ENCODE measurements at regions not wholly inside any gene's neighbourhood (a gene's known extent, or its start where the extent isn't known, plus 50 kb on each side); places are given as distances from the start of the nearest gene placed in this dataset.

DNA sequence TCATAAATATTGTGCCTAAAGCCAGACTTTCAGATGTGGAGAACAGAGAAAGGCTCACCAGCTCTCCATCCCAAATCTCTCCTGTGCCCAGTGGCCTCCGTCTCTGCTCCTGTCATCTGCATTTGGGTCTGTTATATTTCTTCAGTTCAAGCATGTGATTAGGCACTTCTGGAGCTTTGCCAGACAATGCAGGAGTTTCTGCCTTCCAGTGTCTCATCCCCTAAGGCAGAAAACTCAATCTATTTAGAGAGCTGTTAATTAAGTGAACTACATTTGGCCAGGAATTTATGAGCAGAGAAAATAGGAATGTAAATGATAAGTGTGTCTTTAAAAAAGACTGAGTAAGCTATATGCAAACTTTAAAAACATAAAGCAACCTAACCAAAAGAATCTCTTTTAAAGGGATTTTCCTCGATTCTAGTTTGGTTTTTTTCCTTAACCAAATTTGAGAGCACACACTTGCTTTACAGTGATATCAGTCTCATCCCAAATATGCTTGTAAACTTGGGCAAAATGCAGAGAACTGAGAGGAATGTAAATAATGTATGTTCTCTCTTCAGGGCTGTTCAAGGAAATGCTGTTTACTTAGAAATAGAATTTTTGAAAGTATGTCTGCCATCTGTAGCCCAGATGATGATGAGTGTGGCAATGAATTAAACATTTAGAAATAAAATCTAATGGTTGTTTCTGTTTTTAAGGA lies 113.9 kb downstream of the ELOVL4 start:
- H3K36me3 ChIP-seq, result no peaks in the 10 kb centered on the region
- H3K9me3 ChIP-seq, result no peaks in the 10 kb centered on the region
- no peak overlapping the region for H3K4me3 ChIP-seq (ENCODE audit: low read depth in 1 of 2, low read length in 1 of 2)
- TF ChIP-seq, protein P1, sequence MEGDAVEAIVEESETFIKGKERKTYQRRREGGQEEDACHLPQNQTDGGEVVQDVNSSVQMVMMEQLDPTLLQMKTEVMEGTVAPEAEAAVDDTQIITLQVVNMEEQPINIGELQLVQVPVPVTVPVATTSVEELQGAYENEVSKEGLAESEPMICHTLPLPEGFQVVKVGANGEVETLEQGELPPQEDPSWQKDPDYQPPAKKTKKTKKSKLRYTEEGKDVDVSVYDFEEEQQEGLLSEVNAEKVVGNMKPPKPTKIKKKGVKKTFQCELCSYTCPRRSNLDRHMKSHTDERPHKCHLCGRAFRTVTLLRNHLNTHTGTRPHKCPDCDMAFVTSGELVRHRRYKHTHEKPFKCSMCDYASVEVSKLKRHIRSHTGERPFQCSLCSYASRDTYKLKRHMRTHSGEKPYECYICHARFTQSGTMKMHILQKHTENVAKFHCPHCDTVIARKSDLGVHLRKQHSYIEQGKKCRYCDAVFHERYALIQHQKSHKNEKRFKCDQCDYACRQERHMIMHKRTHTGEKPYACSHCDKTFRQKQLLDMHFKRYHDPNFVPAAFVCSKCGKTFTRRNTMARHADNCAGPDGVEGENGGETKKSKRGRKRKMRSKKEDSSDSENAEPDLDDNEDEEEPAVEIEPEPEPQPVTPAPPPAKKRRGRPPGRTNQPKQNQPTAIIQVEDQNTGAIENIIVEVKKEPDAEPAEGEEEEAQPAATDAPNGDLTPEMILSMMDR (IDR thresholded peaks at IDR 0.05), result no peak
- H3K4me1 ChIP-seq (ENCODE audit: control insufficient read depth in 1 of 2, insufficient read depth in 1 of 2, low read depth in 1 of 2, low read length in 1 of 2), result no peaks in the 10 kb centered on the region
- H3K27ac ChIP-seq, result no peak overlapping the region
- no peaks in the 10 kb centered on the region for H3K27me3 ChIP-seq

DNA sequence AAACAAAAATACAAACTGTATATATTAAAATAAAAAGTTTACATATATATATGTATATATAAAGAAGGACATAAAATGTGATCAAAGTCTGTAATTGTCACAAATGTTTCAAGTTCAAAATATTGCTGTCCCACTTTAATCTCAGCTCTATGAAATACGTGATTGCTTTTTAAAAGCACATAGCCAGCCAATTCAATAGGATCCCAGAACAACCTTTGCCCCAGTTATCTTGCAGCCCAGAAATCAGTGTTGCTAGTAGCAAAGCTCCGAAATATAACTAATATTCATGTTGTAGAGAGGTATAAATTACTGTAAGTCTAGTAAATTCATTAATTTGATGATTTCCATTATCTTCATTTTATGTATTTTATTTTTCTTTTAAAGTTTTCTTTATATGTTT lies 114.6 kb downstream of the ELOVL4 start:
- Histone ChIP-seq H3K27ac (no peak overlapping the region), H3K4me3 (ENCODE audit: low read depth in 1 of 2, low read length in 1 of 2) (no peak overlapping the region), H3K27me3 (no peaks in the 10 kb centered on the region), H3K4me1 (ENCODE audit: control insufficient read depth in 1 of 2, insufficient read depth in 1 of 2, low read depth in 1 of 2, low read length in 1 of 2) (no peaks in the 10 kb centered on the region), H3K9me3 (no peaks in the 10 kb centered on the region), H3K36me3 (no peaks in the 10 kb centered on the region)
- TF ChIP-seq, protein P1 (IDR thresholded peaks at IDR 0.05), result no peak

DNA sequence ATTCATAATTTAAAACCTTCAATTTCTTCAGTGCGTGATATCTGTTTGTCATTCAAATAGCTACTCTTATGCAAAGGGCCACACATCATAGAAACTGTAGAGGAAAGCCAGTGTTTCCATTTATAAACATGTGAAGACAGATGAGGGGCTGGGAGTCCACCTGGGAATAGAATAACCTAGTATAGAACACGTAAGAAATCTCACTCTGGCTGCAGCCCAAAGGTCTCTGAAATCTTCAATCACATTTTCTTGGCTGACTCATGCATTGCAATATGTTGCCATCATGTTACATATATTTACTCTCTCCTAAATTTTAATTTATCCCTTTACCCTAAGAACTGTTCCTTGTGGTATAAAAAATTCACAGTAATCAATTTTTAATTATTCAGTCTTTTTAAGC lies 123.2 kb downstream of the ELOVL4 start:
- Histone ChIP-seq H3K4me1 (ENCODE audit: control insufficient read depth in 1 of 2, insufficient read depth in 1 of 2, low read depth in 1 of 2, low read length in 1 of 2) (no peaks in the 10 kb centered on the region), H3K27me3 (no peaks in the 10 kb centered on the region), H3K9me3 (no peaks in the 10 kb centered on the region), H3K27ac (no peak overlapping the region), H3K4me3 (ENCODE audit: low read depth in 1 of 2, low read length in 1 of 2) (no peak overlapping the region), H3K36me3 (no peaks in the 10 kb centered on the region)
- TF ChIP-seq, protein P1 (IDR thresholded peaks at IDR 0.05), result no peak

DNA sequence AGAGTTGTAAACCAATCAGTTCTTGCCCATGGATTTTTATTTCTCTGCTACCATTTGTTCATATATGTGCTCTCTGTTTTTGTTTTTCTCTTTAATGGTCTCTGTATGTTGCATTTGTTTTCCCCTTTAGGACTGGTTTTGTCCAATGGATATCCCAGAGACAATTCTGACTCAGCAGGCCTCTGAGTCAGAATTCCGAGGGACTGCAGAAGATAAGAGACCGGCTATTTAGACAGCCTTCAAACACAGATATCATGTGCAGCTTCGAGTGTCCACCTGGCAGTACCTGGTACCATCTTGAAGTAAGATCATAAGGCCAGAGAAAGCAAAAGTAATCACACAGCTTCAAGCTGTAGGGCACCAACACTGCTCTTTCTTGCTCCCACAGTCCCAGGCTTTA lies 125.5 kb downstream of the ELOVL4 start:
- no peaks in the 10 kb centered on the region for H3K4me1 ChIP-seq (ENCODE audit: control insufficient read depth in 1 of 2, insufficient read depth in 1 of 2, low read depth in 1 of 2, low read length in 1 of 2)
- TF ChIP-seq, protein P1 (IDR thresholded peaks at IDR 0.05), result no peak
- H3K36me3 ChIP-seq, result no peaks in the 10 kb centered on the region
- no peak overlapping the region for H3K27ac ChIP-seq
- H3K4me3 ChIP-seq (ENCODE audit: low read depth in 1 of 2, low read length in 1 of 2), result no peak overlapping the region
- no peaks in the 10 kb centered on the region for H3K9me3 ChIP-seq
- no peaks in the 10 kb centered on the region for H3K27me3 ChIP-seq

DNA sequence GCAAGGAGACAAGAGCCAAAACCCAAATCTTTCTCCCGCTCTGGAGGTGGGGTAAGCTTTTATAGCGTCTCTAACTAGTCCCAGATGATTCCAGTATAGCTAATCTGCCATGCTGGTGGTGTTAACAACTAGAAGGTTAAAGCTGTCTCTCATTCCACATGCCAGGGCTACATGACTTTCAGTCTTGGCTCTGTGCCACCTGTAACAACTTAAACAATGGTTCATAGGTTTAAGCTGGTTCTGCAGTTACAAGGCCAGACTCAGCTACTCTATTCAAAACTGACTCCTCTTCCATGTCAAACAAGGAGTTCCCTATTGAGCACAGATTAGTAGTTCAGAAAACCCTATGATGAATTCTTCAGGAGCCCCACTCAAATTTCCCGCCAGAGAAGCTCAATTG lies 128.9 kb downstream of the ELOVL4 start:
- Histone ChIP-seq H3K4me1 (ENCODE audit: control insufficient read depth in 1 of 2, insufficient read depth in 1 of 2, low read depth in 1 of 2, low read length in 1 of 2) (no peaks in the 10 kb centered on the region), H3K36me3 (no peaks in the 10 kb centered on the region), H3K9me3 (no peaks in the 10 kb centered on the region), H3K4me3 (ENCODE audit: low read depth in 1 of 2, low read length in 1 of 2) (no peak overlapping the region), H3K27ac (no peak overlapping the region), H3K27me3 (no peaks in the 10 kb centered on the region)
- TF ChIP-seq, protein P1 (IDR thresholded peaks at IDR 0.05), result no peak

Measured in neutrophil (primary cell).